ENCODE measurements at regions not wholly inside any gene's neighbourhood (a gene's known extent, or its start where the extent isn't known, plus 50 kb on each side); places are given as distances from the start of the nearest gene placed in this dataset.

GRCh38 chr3:30206051-30206450, 400.4 kb upstream of the TGFBR2 start:
- TF ChIP-seq CTCF (IDR thresholded peaks at IDR 0.05; ENCODE audit: low read depth, low read length, poor library complexity, severe bottlenecking) (no peak), EZH2phosphoT487 (IDR thresholded peaks at IDR 0.05; ENCODE audit: borderline replicate concordance, low read length) (no peak)

All from DOHH2 (cell line).